ENCODE measurements at regions not wholly inside any gene's neighbourhood (a gene's known extent, or its start where the extent isn't known, plus 50 kb on each side); places are given as distances from the start of the nearest gene placed in this dataset.

- Mint-ChIP-seq H3K9me3 (ENCODE audit: low read depth) (peaks cover 10% of the 10 kb centered on the region), H3K4me3 (ENCODE audit: low read depth) (no peak overlapping the region), H3K27me3 (no peaks in the 10 kb centered on the region), H3K4me1 (ENCODE audit: low read depth) (no peaks in the 10 kb centered on the region), H3K27ac (no peak overlapping the region), H3K36me3 (ENCODE audit: insufficient read depth) (no peaks in the 10 kb centered on the region)
- DNase-seq (ENCODE audit: low spot score, unreplicated experiment) = no peak
- TF ChIP-seq, protein P1, sequence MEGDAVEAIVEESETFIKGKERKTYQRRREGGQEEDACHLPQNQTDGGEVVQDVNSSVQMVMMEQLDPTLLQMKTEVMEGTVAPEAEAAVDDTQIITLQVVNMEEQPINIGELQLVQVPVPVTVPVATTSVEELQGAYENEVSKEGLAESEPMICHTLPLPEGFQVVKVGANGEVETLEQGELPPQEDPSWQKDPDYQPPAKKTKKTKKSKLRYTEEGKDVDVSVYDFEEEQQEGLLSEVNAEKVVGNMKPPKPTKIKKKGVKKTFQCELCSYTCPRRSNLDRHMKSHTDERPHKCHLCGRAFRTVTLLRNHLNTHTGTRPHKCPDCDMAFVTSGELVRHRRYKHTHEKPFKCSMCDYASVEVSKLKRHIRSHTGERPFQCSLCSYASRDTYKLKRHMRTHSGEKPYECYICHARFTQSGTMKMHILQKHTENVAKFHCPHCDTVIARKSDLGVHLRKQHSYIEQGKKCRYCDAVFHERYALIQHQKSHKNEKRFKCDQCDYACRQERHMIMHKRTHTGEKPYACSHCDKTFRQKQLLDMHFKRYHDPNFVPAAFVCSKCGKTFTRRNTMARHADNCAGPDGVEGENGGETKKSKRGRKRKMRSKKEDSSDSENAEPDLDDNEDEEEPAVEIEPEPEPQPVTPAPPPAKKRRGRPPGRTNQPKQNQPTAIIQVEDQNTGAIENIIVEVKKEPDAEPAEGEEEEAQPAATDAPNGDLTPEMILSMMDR (IDR thresholded peaks at IDR 0.05; ENCODE audit: unreplicated experiment) = no peak
Measured at GRCh38 chr21:23543333-23543732, 2063.9 kb downstream of the MRPL39 start.

- DNase-seq (ENCODE audit: low spot score, unreplicated experiment) = no peak
- Mint-ChIP-seq H3K4me3 (ENCODE audit: low read depth) (no peak overlapping the region), H3K27ac (no peak overlapping the region), H3K4me1 (ENCODE audit: low read depth) (no peaks in the 10 kb centered on the region), H3K9me3 (ENCODE audit: low read depth) (peaks cover 10% of the 10 kb centered on the region), H3K36me3 (ENCODE audit: insufficient read depth) (no peaks in the 10 kb centered on the region), H3K27me3 (no peaks in the 10 kb centered on the region)
- TF ChIP-seq, protein P1 (IDR thresholded peaks at IDR 0.05; ENCODE audit: unreplicated experiment) = no peak
Measured at GRCh38 chr21:23542097-23542496, 2065.2 kb downstream of the MRPL39 start.

DNA sequence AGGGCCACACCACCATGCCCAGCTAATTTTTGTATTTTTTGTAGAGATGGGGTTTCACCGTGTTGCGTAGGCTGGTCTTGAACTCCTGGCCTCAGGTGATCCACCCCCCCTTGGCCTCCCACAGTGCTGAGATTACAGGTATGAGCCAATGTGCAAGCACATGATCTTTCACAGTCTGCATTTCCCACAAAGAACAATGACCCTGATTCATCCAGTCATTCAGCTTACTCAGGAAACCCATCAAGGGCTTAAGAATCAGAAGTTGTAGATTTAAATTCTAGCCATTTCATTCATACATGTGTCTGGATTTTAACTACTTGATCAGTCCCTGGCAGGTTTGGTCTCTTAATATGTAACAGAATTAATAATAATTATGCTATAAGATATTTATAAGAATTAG lies 2065.7 kb downstream of the MRPL39 start:
- TF ChIP-seq, protein P1 (IDR thresholded peaks at IDR 0.05; ENCODE audit: unreplicated experiment) = no peak
- Mint-ChIP-seq H3K36me3 (ENCODE audit: insufficient read depth) (no peaks in the 10 kb centered on the region), H3K4me3 (ENCODE audit: low read depth) (no peak overlapping the region), H3K27ac (no peak overlapping the region), H3K9me3 (ENCODE audit: low read depth) (peaks cover 10% of the 10 kb centered on the region), H3K4me1 (ENCODE audit: low read depth) (no peaks in the 10 kb centered on the region), H3K27me3 (no peaks in the 10 kb centered on the region)
- no peak for DNase-seq (ENCODE audit: low spot score, unreplicated experiment)

DNA sequence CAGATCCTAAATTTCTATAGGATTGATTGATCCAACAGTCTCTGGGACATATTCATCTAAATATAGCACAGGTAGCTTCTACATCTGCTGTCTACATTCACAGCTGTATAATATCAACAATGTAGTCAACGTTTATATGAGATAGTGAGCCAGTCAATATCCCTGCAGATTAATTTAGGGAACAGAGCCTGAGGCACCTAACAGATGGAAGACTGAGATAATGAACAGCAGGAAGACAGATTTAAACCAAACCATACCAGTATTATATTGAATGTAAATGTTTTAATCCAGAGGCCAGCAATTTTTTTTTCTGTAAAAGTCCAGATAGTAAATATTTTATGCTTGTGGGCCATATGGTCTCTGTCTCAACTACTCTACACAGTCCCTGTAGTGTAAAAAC lies 2072.4 kb downstream of the MRPL39 start:
- Mint-ChIP-seq H3K36me3 (ENCODE audit: insufficient read depth) (no peaks in the 10 kb centered on the region), H3K27ac (no peak overlapping the region), H3K9me3 (ENCODE audit: low read depth) (peaks cover 3% of the 10 kb centered on the region), H3K4me3 (ENCODE audit: low read depth) (no peak overlapping the region), H3K4me1 (ENCODE audit: low read depth) (no peaks in the 10 kb centered on the region), H3K27me3 (no peaks in the 10 kb centered on the region)
- DNase-seq (ENCODE audit: low spot score, unreplicated experiment) = no peak
- TF ChIP-seq, protein P1 (IDR thresholded peaks at IDR 0.05; ENCODE audit: unreplicated experiment) = no peak

- Mint-ChIP-seq H3K4me1 (ENCODE audit: low read depth) (no peaks in the 10 kb centered on the region), H3K27me3 (no peaks in the 10 kb centered on the region), H3K9me3 (ENCODE audit: low read depth) (peaks cover 3% of the 10 kb centered on the region), H3K4me3 (ENCODE audit: low read depth) (no peak overlapping the region), H3K27ac (no peak overlapping the region), H3K36me3 (ENCODE audit: insufficient read depth) (no peaks in the 10 kb centered on the region)
- TF ChIP-seq, protein P1 (IDR thresholded peaks at IDR 0.05; ENCODE audit: unreplicated experiment) = no peak
- no peak for DNase-seq (ENCODE audit: low spot score, unreplicated experiment)
Measured at GRCh38 chr21:23531444-23531843, 2075.8 kb downstream of the MRPL39 start.
